ENCODE measurements at regions not wholly inside any gene's neighbourhood (a gene's known extent, or its start where the extent isn't known, plus 50 kb on each side); places are given as distances from the start of the nearest gene placed in this dataset.

DNA sequence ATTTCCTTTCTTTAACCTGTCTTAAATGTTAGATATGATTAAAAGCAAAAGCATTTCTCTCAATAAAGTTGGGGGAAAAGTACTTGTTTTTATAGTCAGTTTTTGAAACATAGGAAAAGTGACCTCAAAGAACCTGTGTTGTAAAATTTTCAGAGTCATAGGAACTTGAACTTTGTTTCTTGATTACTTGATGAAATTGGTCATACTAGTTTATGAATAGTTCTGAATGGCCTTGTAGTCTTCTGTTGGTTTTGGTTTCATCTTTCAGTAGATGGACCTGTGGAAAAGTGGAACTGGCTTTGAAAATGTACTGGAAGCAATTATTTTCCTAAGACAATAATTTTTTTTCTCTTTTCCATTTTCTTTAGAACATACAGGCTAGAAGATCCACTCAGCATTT lies 222.2 kb upstream of the NUDT6 start:
- TF ChIP-seq, protein P1, sequence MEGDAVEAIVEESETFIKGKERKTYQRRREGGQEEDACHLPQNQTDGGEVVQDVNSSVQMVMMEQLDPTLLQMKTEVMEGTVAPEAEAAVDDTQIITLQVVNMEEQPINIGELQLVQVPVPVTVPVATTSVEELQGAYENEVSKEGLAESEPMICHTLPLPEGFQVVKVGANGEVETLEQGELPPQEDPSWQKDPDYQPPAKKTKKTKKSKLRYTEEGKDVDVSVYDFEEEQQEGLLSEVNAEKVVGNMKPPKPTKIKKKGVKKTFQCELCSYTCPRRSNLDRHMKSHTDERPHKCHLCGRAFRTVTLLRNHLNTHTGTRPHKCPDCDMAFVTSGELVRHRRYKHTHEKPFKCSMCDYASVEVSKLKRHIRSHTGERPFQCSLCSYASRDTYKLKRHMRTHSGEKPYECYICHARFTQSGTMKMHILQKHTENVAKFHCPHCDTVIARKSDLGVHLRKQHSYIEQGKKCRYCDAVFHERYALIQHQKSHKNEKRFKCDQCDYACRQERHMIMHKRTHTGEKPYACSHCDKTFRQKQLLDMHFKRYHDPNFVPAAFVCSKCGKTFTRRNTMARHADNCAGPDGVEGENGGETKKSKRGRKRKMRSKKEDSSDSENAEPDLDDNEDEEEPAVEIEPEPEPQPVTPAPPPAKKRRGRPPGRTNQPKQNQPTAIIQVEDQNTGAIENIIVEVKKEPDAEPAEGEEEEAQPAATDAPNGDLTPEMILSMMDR (conservative IDR thresholded peaks at IDR 0.05; ENCODE audit: low read length) = no peak
- no peak for TF ChIP-seq EZH2phosphoT487 (IDR thresholded peaks at IDR 0.05; ENCODE audit: borderline replicate concordance, low read depth, low read length)

Data from OCI-LY7 (cell line).